ENCODE measurements at regions not wholly inside any gene's neighbourhood (a gene's known extent, or its start where the extent isn't known, plus 50 kb on each side); places are given as distances from the start of the nearest gene placed in this dataset.

DNA sequence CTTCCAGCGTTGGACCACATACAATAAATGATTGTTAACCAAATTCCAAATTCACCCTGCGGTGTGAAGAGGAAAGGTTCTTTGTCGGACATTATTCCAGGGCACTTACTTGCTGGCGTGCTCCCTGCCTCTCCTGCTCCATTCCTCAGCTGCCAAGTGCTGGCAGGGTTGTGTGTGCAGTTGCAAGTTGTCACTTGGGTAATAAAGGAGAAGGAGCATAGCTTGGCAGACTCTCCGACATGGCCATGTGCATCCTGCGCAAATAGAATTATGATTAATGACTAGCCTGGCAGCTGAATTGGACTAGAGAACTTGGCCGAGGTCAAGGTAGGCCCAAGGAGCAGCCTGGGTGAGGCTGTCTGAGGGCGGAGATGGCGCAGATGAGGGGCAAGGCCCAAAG is 92.3 kb upstream of the ELMO1 start:
- TF ChIP-seq, protein P1, sequence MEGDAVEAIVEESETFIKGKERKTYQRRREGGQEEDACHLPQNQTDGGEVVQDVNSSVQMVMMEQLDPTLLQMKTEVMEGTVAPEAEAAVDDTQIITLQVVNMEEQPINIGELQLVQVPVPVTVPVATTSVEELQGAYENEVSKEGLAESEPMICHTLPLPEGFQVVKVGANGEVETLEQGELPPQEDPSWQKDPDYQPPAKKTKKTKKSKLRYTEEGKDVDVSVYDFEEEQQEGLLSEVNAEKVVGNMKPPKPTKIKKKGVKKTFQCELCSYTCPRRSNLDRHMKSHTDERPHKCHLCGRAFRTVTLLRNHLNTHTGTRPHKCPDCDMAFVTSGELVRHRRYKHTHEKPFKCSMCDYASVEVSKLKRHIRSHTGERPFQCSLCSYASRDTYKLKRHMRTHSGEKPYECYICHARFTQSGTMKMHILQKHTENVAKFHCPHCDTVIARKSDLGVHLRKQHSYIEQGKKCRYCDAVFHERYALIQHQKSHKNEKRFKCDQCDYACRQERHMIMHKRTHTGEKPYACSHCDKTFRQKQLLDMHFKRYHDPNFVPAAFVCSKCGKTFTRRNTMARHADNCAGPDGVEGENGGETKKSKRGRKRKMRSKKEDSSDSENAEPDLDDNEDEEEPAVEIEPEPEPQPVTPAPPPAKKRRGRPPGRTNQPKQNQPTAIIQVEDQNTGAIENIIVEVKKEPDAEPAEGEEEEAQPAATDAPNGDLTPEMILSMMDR (IDR thresholded peaks at IDR 0.05 in 4 of 5, conservative IDR thresholded peaks at IDR 0.05 in 1 of 5) = no peak
- no peak for TF ChIP-seq POLR2A (IDR thresholded peaks at IDR 0.05)

Data from gastrocnemius medialis (tissue), 4 donors.